ENCODE measurements at regions not wholly inside any gene's neighbourhood (a gene's known extent, or its start where the extent isn't known, plus 50 kb on each side); places are given as distances from the start of the nearest gene placed in this dataset.
"Not testable (repeated sequence)": the region's sequence is repeated elsewhere in the genome, so short reads cannot be mapped to it uniquely, and the experiment has no call there.

GRCh38 chr13:83086948-83087347 lies 795.3 kb downstream of the SLITRK1 start:
- DNase-seq, result no peak

GRCh38 chr13:83086088-83086487 lies 796.2 kb downstream of the SLITRK1 start:
- DNase-seq, result no peak

GRCh38 chr13:83085186-83085900 lies 796.9 kb downstream of the SLITRK1 start:
- no peak for DNase-seq

DNA sequence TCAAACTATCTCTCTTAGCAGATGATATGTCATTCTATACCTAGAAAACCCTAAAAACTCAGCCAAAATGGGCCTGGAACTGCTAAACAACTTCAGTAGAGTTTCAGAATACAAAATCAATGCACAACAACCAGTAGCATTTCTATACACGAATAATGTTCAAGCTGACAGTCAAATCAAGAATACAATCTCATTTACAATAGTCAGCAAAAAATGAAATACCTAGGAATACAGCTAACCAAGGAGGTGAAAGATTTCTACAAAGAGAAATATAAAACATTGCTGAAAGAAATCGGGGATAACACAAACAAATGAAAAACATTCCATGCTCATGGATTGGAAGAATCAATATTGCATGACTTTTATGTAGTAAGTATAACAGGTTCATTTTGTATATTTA lies 804.8 kb downstream of the SLITRK1 start:
- DNase-seq, result no peak

DNA sequence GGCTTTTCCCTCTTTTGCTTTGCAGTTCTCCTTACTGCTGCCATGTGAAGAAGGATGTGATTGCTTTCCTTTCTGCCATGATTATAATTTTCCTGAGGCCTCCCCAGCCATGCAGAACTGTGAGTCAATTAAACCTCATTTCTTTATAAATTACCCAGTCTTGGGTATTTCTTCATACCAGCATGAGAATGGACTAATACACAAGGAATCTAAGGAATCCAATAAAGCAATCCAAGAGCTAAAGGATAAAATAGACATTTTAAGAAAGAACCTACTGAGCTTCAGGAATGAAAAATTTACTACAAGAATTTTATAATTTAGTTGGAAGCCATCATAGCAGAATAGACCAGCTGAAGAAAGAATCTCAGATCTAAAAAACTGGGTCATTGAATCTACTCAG lies 808.3 kb downstream of the SLITRK1 start:
- DNase-seq, result not testable (repeated sequence)

- no peak for DNase-seq
These were observed 817.2 kb downstream of the SLITRK1 start for GRCh38 chr13:83065108-83065507.

GRCh38 chr13:83057119-83057518 lies 825.2 kb downstream of the SLITRK1 start:
- DNase-seq, result no peak

DNA sequence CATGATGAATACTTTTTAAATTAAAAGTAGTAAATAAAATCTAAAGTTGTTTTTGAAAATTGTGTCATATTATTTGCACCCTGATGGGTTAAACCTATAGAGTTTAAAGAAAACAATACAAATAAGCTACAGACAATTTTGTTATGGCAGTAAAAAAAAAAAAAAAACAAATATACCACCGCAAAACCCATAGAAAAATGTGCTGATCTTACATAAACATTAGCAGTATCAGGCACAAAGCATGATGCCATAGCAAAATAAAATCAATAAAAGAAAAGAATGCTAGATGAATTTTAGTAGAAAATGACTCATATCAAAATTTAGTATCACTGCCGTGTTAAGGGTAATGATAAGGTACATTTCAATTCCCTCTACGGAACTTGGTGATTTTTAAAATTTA lies 826.0 kb downstream of the SLITRK1 start:
- no peak for DNase-seq

GRCh38 chr13:83048419-83048818 lies 833.9 kb downstream of the SLITRK1 start:
- no peak for DNase-seq

GRCh38 chr13:83024955-83025594 lies 857.2 kb downstream of the SLITRK1 start:
- DNase-seq, result no peak

GRCh38 chr13:83024232-83024631 lies 858.0 kb downstream of the SLITRK1 start:
- DNase-seq, result no peak

DNA sequence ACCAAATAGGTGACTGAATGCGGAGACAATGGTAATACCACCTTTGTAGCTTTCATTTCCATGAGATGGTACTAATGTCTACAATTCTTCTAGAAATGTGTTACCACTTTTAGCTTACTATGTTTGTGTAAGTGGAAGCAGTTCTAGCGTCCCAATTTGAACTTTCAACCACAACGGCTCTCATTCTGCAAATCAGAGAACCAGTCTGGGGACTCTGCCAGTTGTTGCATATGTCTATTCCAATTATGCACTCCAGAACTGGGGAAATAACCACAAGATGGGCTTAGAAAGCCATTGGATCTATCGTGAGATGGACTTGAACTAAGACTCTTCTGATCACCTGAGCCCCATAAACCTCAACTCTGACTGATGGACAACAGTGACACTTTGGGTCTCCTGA lies 862.3 kb downstream of the SLITRK1 start:
- DNase-seq, result no peak

GRCh38 chr13:83009987-83010386 lies 872.3 kb downstream of the SLITRK1 start:
- no peak for DNase-seq

- no peak for DNase-seq
These were observed 873.9 kb downstream of the SLITRK1 start for GRCh38 chr13:83008212-83008929.

DNA sequence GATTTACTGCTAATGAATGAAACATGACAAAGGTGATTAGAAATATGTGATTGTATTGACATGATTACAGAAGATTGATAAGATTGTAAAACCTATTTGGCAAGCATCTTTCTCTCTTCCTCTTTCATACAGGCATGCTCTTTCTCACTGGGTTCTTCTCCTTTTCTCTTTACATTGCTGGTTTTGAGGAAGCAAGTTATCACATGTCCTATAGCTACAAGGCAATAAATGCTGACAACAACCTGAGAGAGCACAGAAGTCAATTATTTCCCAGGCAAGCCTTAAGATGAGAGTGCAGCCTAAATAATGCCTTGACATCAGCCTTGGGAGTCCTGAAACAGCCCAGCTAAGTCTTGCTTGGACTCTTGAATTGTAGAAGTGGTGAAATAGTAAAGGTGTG lies 875.0 kb downstream of the SLITRK1 start:
- DNase-seq, result no peak

- no peak for DNase-seq
These were observed 879.1 kb downstream of the SLITRK1 start for GRCh38 chr13:83003185-83003584.

- DNase-seq, result no peak
These were observed 888.9 kb downstream of the SLITRK1 start for GRCh38 chr13:82993417-82993816.

- DNase-seq, result no peak
These were observed 905.8 kb downstream of the SLITRK1 start for GRCh38 chr13:82976499-82976898.

GRCh38 chr13:82963226-82964099 lies 918.8 kb downstream of the SLITRK1 start:
- no peak for DNase-seq

GRCh38 chr13:82962397-82962796 lies 919.9 kb downstream of the SLITRK1 start:
- DNase-seq, result no peak

DNA sequence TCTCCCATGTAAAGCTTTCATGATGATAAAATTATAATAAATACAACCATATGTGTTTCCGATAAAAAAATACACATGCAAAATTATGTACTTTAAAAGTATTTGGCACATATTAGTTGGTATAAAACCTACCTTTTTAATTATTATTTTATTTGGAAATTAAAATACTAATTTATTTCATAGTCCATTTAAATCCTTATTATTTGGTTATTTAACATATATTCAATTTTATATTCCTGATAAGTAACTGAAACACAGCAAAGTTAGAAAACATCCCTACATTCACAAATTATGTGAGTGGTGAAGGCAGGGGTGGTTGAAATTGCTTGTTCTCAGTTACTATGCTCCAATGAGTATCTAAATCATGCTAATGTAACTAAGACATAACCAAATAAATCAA lies 920.5 kb downstream of the SLITRK1 start:
- no peak for DNase-seq

DNA sequence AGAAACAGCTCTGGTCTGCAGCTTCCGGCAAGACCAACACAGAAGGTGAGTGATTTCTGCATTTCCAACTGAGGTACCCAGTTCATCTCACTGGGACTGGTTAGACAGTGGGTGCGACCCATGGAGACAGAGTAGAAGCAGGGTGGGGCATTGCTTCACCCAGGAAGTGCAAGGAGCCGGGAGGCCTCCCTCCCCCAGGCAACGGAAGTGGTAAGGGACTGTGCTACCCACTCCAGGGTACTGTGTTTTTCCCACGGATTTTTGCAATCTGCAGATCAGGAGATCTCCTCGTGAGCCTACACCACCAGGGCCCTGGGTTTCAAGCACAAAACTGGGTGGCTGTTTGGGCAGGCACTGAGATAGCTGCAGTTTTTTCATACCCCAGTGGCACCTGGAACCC lies 929.9 kb downstream of the SLITRK1 start:
- DNase-seq, result not testable (repeated sequence)

GRCh38 chr13:82947683-82948082 lies 934.6 kb downstream of the SLITRK1 start:
- DNase-seq, result no peak

Data from CD4-positive, alpha-beta T cell treated with Interleukin-17A for 4 hours (primary cell).